ENCODE measurements at regions not wholly inside any gene's neighbourhood (a gene's known extent, or its start where the extent isn't known, plus 50 kb on each side); places are given as distances from the start of the nearest gene placed in this dataset.

DNA sequence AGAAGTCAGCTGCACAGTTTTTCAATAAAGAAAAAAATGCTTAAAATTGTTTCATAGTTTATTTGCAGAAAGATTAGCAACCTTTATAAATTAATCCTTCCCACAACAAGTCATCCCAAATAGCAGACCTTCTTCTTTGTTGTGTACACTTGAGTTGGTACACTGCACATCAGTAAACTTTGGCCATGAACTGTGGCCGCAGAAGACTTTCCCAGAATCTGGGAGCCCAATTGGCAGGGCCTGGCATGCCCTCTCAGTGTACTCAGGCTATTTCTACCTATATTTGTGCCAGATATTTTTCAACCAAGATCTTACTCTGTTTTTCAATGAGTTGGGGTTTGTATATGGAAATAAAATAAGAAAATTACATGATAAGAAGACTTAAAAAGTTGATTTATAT is 133.1 kb downstream of the DIPK2A start:
- TF ChIP-seq, protein P1, sequence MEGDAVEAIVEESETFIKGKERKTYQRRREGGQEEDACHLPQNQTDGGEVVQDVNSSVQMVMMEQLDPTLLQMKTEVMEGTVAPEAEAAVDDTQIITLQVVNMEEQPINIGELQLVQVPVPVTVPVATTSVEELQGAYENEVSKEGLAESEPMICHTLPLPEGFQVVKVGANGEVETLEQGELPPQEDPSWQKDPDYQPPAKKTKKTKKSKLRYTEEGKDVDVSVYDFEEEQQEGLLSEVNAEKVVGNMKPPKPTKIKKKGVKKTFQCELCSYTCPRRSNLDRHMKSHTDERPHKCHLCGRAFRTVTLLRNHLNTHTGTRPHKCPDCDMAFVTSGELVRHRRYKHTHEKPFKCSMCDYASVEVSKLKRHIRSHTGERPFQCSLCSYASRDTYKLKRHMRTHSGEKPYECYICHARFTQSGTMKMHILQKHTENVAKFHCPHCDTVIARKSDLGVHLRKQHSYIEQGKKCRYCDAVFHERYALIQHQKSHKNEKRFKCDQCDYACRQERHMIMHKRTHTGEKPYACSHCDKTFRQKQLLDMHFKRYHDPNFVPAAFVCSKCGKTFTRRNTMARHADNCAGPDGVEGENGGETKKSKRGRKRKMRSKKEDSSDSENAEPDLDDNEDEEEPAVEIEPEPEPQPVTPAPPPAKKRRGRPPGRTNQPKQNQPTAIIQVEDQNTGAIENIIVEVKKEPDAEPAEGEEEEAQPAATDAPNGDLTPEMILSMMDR (optimal IDR thresholded peaks at IDR 0.05 in 1 of 3, IDR thresholded peaks at IDR 0.05 in 1 of 3, conservative IDR thresholded peaks at IDR 0.05 in 1 of 3; ENCODE audit: extremely low read depth in 1 of 3, insufficient read depth in 2 of 3, low read length in 3 of 3), result no peak
- no peak for TF ChIP-seq EZH2 (IDR thresholded peaks at IDR 0.05; ENCODE audit: low read length)
